ENCODE measurements at regions not wholly inside any gene's neighbourhood (a gene's known extent, or its start where the extent isn't known, plus 50 kb on each side); places are given as distances from the start of the nearest gene placed in this dataset.

GRCh38 chr12:91492648-91493047 is 310.0 kb upstream of the DCN start:
- peak; percentile 50 for DNase-seq
- peak overlapping the region; percentile 60 for H3K27ac ChIP-seq

GRCh38 chr12:91490667-91491311 is 308.2 kb upstream of the DCN start:
- Histone ChIP-seq H3K36me3 (no peaks in the 10 kb centered on the region), H3K9ac (ENCODE audit: low read depth in 2 of 2, low read length in 2 of 2) (no peak overlapping the region), H3K27ac (no peak overlapping the region), H3K9me3 (no peaks in the 10 kb centered on the region), H3K4me3 (no peak overlapping the region), H3K4me1 (no peaks in the 10 kb centered on the region), H3K27me3 (no peaks in the 10 kb centered on the region)
- no peak for TF ChIP-seq CTCF (IDR thresholded peaks at IDR 0.05)
- DNase-seq, result no peak
- intact Hi-C loops (cut with DNase I), result no loop called here

More at GRCh38 chr12:91492648-91493047, 310.0 kb upstream of the DCN start:
- no peaks in the 10 kb centered on the region for H3K27me3 ChIP-seq
- no peak overlapping the region for H3K9ac ChIP-seq (ENCODE audit: low read depth in 2 of 2, low read length in 2 of 2)
- H3K9me3 ChIP-seq, result no peaks in the 10 kb centered on the region
- no peaks in the 10 kb centered on the region for H3K4me1 ChIP-seq
- no peak for TF ChIP-seq CTCF (IDR thresholded peaks at IDR 0.05)
- H3K4me3 ChIP-seq, result no peak overlapping the region
- intact Hi-C loops (cut with DNase I), result no loop called here
- H3K36me3 ChIP-seq, result no peaks in the 10 kb centered on the region

- intact Hi-C loops (cut with DNase I), result no loop called here
- no peak for TF ChIP-seq CTCF (IDR thresholded peaks at IDR 0.05)
- no peaks in the 10 kb centered on the region for H3K4me1 ChIP-seq
- no peaks in the 10 kb centered on the region for H3K36me3 ChIP-seq
- H3K9me3 ChIP-seq, result no peaks in the 10 kb centered on the region
- H3K9ac ChIP-seq (ENCODE audit: low read depth in 2 of 2, low read length in 2 of 2), result no peak overlapping the region
- no peak overlapping the region for H3K27ac ChIP-seq
- DNase-seq, result no peak
- H3K4me3 ChIP-seq, result no peak overlapping the region
- H3K27me3 ChIP-seq, result no peaks in the 10 kb centered on the region
Observed at GRCh38 chr12:91483471-91483985, 300.9 kb upstream of the DCN start.

- Histone ChIP-seq H3K4me3 (no peak overlapping the region), H3K4me1 (no peaks in the 10 kb centered on the region), H3K27ac (no peak overlapping the region), H3K9me3 (no peaks in the 10 kb centered on the region), H3K36me3 (no peaks in the 10 kb centered on the region), H3K27me3 (no peaks in the 10 kb centered on the region), H3K9ac (ENCODE audit: low read depth in 2 of 2, low read length in 2 of 2) (no peak overlapping the region)
- no peak for DNase-seq
- no peak for TF ChIP-seq CTCF (IDR thresholded peaks at IDR 0.05)
- intact Hi-C loops (cut with DNase I), result no loop called here
Observed at GRCh38 chr12:91482231-91482630, 299.6 kb upstream of the DCN start.

- TF ChIP-seq CTCF (IDR thresholded peaks at IDR 0.05), result no peak
- H3K4me1 ChIP-seq, result no peaks in the 10 kb centered on the region
- no peaks in the 10 kb centered on the region for H3K9me3 ChIP-seq
- no peak overlapping the region for H3K9ac ChIP-seq (ENCODE audit: low read depth in 2 of 2, low read length in 2 of 2)
- H3K4me3 ChIP-seq, result no peak overlapping the region
- intact Hi-C loops (cut with DNase I), result no loop called here
- no peak overlapping the region for H3K27ac ChIP-seq
- H3K36me3 ChIP-seq, result no peaks in the 10 kb centered on the region
- DNase-seq, result no peak
- H3K27me3 ChIP-seq, result no peaks in the 10 kb centered on the region
Observed at GRCh38 chr12:91478500-91478899, 295.9 kb upstream of the DCN start.

All from colonic mucosa (tissue), 4 donors.